ENCODE measurements at regions not wholly inside any gene's neighbourhood (a gene's known extent, or its start where the extent isn't known, plus 50 kb on each side); places are given as distances from the start of the nearest gene placed in this dataset.

DNA sequence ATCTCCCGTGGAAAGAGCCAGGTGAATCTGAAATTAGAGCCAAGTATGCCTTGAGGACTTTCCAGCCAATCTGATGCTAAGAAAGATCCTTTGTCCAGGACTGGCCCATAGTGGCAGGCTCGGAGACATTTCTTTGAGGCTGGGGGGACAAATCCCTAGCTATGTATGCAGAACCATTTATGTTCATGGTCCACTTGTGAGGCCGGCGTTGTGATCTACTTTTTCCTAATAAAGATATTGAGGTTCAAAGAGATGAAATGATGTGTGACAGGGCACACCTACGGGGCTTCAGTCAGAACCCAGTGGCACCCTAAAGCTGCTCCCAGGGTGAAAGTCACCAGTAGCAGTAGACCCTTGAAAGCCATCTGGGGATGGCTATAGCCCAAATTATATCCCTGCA is 120.3 kb upstream of the MAFB start:
- Histone ChIP-seq H3K56ac (ENCODE audit: low read length) (no peak overlapping the region), H4K8ac (ENCODE audit: low read depth, low read length) (no peak overlapping the region), H3K23ac (ENCODE audit: low read length) (no peak overlapping the region), H2BK15ac (replicated peaks; ENCODE audit: low read depth) (no peak overlapping the region), H3K4me1 (ENCODE audit: control insufficient read depth, low read depth, low read length) (no peaks in the 10 kb centered on the region), H3K9ac (ENCODE audit: low read length) (no peak overlapping the region), H2BK5ac (ENCODE audit: low read length) (no peak overlapping the region), H2AK5ac (ENCODE audit: low read length) (no peak overlapping the region), H4K5ac (ENCODE audit: low read length) (no peak overlapping the region), H2BK120ac (ENCODE audit: low read depth, low read length) (no peak overlapping the region), H3K4me2 (ENCODE audit: low read length) (no peak overlapping the region), H3K4me3 (ENCODE audit: low read length) (no peak overlapping the region), H3K79me1 (ENCODE audit: low read length) (no peaks in the 10 kb centered on the region), H3K36me3 (ENCODE audit: control insufficient read depth, insufficient read depth, low read length) (no peaks in the 10 kb centered on the region), H3K18ac (ENCODE audit: low read length) (no peak overlapping the region), H3K27ac (ENCODE audit: low read depth, low read length) (no peak overlapping the region), H3K27me3 (ENCODE audit: insufficient read depth, low read length, poor library complexity) (no peaks in the 10 kb centered on the region), H3K4ac (ENCODE audit: low read depth, low read length) (no peak overlapping the region), H3K79me2 (ENCODE audit: control insufficient read depth, insufficient read depth, low read length) (no peaks in the 10 kb centered on the region)
- no CpG with 5 or more reads among the region's 5 CpGs for WGBS (ENCODE audit: extremely low coverage, insufficient coverage, low lambda C conversion rate)
- DNase-seq = no peak

DNA sequence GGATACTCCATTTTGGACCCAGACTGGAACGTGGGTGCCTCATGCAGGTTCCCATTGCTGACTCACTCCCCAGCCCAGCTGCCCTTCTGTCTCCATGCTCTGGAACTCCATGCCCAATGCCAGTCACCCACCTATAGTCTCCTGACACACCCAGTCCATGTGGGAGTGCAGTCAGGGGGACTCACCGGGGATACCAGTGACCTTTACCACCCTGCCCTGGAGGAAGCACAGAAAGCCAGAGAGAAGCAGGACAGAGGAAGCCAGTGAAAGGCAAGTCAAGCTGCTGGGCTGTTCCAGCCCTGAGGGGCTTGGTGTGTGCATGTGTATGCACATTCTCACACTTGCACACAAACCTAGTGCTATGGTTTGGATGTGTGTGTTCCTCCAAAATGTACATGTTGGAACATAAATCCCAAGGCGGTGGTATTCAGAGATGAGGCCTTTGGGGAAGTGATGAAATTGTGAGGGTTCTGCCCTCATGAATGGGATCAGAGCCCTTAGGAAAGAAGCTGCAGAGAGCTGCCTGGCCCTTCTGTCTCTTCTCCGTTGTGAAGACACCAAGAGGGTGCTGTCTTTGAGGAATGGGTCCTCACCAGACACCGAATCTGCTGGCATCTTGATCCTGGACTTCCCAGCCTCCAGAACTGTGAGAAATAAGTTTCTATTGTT is 121.4 kb upstream of the MAFB start:
- no peak overlapping the region for H3K27ac ChIP-seq (ENCODE audit: low read depth, low read length)
- H2BK15ac ChIP-seq (replicated peaks; ENCODE audit: low read depth) = no peak overlapping the region

DNA sequence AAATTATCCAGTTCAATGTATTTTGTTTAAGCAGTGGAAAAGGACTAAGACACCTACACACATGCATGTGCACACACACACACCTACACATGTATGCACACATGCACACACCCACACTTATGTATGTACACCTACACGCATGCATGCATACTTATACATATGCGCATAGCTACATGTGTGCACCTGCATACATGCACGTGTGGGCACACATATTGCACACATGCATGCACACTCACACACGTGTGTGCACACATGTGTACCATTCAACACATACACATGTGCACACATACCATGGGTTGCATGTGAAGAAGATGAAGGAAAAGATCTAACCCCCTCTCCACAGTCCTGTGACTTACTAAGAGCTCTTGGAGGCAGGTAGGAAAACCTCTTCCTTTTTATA is 122.0 kb upstream of the MAFB start:
- H3K36me3 ChIP-seq (ENCODE audit: control insufficient read depth, insufficient read depth, low read length) = no peaks in the 10 kb centered on the region
- no CpG with 5 or more reads among the region's 4 CpGs for WGBS (ENCODE audit: extremely low coverage, insufficient coverage, low lambda C conversion rate)
- H2BK120ac ChIP-seq (ENCODE audit: low read depth, low read length) = no peak overlapping the region
- no peak overlapping the region for H2BK5ac ChIP-seq (ENCODE audit: low read length)
- no peak overlapping the region for H3K27ac ChIP-seq (ENCODE audit: low read depth, low read length)
- H3K4ac ChIP-seq (ENCODE audit: low read depth, low read length) = no peak overlapping the region
- no peak overlapping the region for H3K56ac ChIP-seq (ENCODE audit: low read length)
- H3K79me2 ChIP-seq (ENCODE audit: control insufficient read depth, insufficient read depth, low read length) = no peaks in the 10 kb centered on the region
- no peaks in the 10 kb centered on the region for H3K4me1 ChIP-seq (ENCODE audit: control insufficient read depth, low read depth, low read length)
- H3K18ac ChIP-seq (ENCODE audit: low read length) = no peak overlapping the region
- DNase-seq = no peak
- H3K4me2 ChIP-seq (ENCODE audit: low read length) = no peak overlapping the region
- no peak overlapping the region for H2BK15ac ChIP-seq (replicated peaks; ENCODE audit: low read depth)
- H3K27me3 ChIP-seq (ENCODE audit: insufficient read depth, low read length, poor library complexity) = no peaks in the 10 kb centered on the region
- H4K8ac ChIP-seq (ENCODE audit: low read depth, low read length) = no peak overlapping the region
- no peak overlapping the region for H2AK5ac ChIP-seq (ENCODE audit: low read length)
- no peak overlapping the region for H3K23ac ChIP-seq (ENCODE audit: low read length)
- H3K79me1 ChIP-seq (ENCODE audit: low read length) = no peaks in the 10 kb centered on the region
- H3K4me3 ChIP-seq (ENCODE audit: low read length) = no peak overlapping the region
- no peak overlapping the region for H3K9ac ChIP-seq (ENCODE audit: low read length)
- H4K5ac ChIP-seq (ENCODE audit: low read length) = no peak overlapping the region

More for the DNA sequence above, 121.4 kb upstream of the MAFB start:
- Histone ChIP-seq H3K9ac (ENCODE audit: low read length) (no peak overlapping the region), H3K4me1 (ENCODE audit: control insufficient read depth, low read depth, low read length) (no peaks in the 10 kb centered on the region), H4K5ac (ENCODE audit: low read length) (no peak overlapping the region), H3K18ac (ENCODE audit: low read length) (no peak overlapping the region), H3K79me2 (ENCODE audit: control insufficient read depth, insufficient read depth, low read length) (no peaks in the 10 kb centered on the region), H3K56ac (ENCODE audit: low read length) (no peak overlapping the region), H3K4me2 (ENCODE audit: low read length) (no peak overlapping the region), H3K36me3 (ENCODE audit: control insufficient read depth, insufficient read depth, low read length) (no peaks in the 10 kb centered on the region), H2BK5ac (ENCODE audit: low read length) (no peak overlapping the region), H3K23ac (ENCODE audit: low read length) (no peak overlapping the region), H3K27me3 (ENCODE audit: insufficient read depth, low read length, poor library complexity) (no peaks in the 10 kb centered on the region), H2AK5ac (ENCODE audit: low read length) (no peak overlapping the region), H2BK120ac (ENCODE audit: low read depth, low read length) (no peak overlapping the region), H3K79me1 (ENCODE audit: low read length) (no peaks in the 10 kb centered on the region), H4K8ac (ENCODE audit: low read depth, low read length) (no peak overlapping the region), H3K4ac (ENCODE audit: low read depth, low read length) (no peak overlapping the region), H3K4me3 (ENCODE audit: low read length) (no peak overlapping the region)
- DNase-seq = no peak
- WGBS (ENCODE audit: extremely low coverage, insufficient coverage, low lambda C conversion rate) = no CpG with 5 or more reads among the region's 5 CpGs

DNA sequence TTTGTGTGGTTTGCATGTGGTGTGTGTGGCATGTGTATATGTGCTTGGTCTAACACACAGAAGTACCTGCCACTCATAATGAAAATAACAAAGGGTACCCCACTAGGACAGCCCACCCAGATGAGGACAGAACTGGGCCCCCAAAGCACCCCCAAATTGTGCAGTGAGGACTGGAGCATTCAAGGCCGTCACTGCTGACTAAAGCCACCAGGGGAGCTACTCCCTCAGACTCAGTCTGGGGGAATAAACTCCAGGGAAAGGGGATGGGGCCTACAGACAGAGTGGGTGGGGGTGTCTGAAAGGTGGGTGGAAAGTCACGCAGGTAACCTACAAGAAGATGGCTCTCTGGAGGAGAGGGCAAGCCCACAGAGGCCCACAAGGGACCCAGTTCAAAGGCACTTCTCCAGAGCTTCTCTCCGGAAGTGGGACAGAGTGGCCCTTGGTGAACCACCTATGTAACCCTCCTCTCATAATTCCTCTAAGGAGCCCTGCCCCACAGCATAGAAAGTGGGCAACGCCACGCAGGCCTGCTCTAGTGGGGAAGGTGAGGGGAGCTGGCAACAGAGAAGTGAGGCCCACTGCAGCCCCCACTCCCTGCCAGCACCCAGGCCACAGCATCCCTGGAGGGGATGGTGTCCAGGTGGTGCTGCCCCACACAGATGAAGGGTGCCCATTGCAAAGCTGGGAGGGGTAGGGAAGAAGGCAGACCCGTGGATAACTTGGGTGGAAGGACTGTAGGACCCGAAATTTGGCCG is 122.8 kb upstream of the MAFB start:
- H3K4ac ChIP-seq (ENCODE audit: low read depth, low read length) = no peak overlapping the region
- no peak overlapping the region for H3K23ac ChIP-seq (ENCODE audit: low read length)
- H4K5ac ChIP-seq (ENCODE audit: low read length) = no peak overlapping the region
- no peak for DNase-seq
- WGBS (ENCODE audit: extremely low coverage, insufficient coverage, low lambda C conversion rate) = no CpG with 5 or more reads among the region's 8 CpGs
- no peak overlapping the region for H3K4me2 ChIP-seq (ENCODE audit: low read length)
- H2BK5ac ChIP-seq (ENCODE audit: low read length) = no peak overlapping the region
- H3K27me3 ChIP-seq (ENCODE audit: insufficient read depth, low read length, poor library complexity) = no peaks in the 10 kb centered on the region
- no peak overlapping the region for H2AK5ac ChIP-seq (ENCODE audit: low read length)
- H3K18ac ChIP-seq (ENCODE audit: low read length) = no peak overlapping the region
- H3K79me1 ChIP-seq (ENCODE audit: low read length) = no peaks in the 10 kb centered on the region
- H4K8ac ChIP-seq (ENCODE audit: low read depth, low read length) = no peak overlapping the region
- no peak overlapping the region for H3K27ac ChIP-seq (ENCODE audit: low read depth, low read length)
- no peaks in the 10 kb centered on the region for H3K36me3 ChIP-seq (ENCODE audit: control insufficient read depth, insufficient read depth, low read length)
- H3K4me1 ChIP-seq (ENCODE audit: control insufficient read depth, low read depth, low read length) = no peaks in the 10 kb centered on the region
- H3K56ac ChIP-seq (ENCODE audit: low read length) = no peak overlapping the region
- no peak overlapping the region for H3K4me3 ChIP-seq (ENCODE audit: low read length)
- H2BK15ac ChIP-seq (replicated peaks; ENCODE audit: low read depth) = no peak overlapping the region
- H2BK120ac ChIP-seq (ENCODE audit: low read depth, low read length) = no peak overlapping the region
- no peaks in the 10 kb centered on the region for H3K79me2 ChIP-seq (ENCODE audit: control insufficient read depth, insufficient read depth, low read length)
- H3K9ac ChIP-seq (ENCODE audit: low read length) = no peak overlapping the region

DNA sequence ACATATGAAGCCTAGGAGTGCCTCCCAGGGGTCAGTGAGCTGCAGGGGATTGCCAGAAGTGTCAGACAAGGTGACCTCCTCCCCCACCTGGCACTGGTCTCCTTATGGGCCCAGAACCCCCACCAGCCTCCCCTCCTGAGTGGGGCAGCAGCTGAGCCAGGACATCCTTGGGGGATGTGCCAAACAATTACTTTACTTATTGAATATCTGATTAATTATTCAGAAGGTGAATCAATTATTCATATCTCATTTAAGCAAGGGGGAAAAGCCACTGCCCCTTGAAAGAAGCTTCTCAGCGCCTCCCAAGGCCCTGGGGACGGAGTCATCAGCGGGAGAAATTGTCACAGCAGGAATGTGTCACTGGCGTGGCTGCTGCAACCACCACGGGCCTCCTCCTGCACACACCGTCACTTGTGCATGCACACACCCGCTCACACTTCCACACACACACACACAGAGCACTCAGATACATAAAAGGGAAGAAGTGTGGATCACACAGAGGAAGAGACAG is 123.4 kb upstream of the MAFB start:
- Histone ChIP-seq H2BK120ac (ENCODE audit: low read depth, low read length) (no peak overlapping the region), H3K4me2 (ENCODE audit: low read length) (no peak overlapping the region), H3K4me1 (ENCODE audit: control insufficient read depth, low read depth, low read length) (no peaks in the 10 kb centered on the region), H3K79me1 (ENCODE audit: low read length) (no peaks in the 10 kb centered on the region), H2BK15ac (replicated peaks; ENCODE audit: low read depth) (no peak overlapping the region), H3K4ac (ENCODE audit: low read depth, low read length) (no peak overlapping the region), H3K27ac (ENCODE audit: low read depth, low read length) (no peak overlapping the region), H4K5ac (ENCODE audit: low read length) (no peak overlapping the region), H3K36me3 (ENCODE audit: control insufficient read depth, insufficient read depth, low read length) (no peaks in the 10 kb centered on the region), H4K8ac (ENCODE audit: low read depth, low read length) (no peak overlapping the region), H2BK5ac (ENCODE audit: low read length) (no peak overlapping the region), H3K4me3 (ENCODE audit: low read length) (no peak overlapping the region), H3K56ac (ENCODE audit: low read length) (no peak overlapping the region), H3K27me3 (ENCODE audit: insufficient read depth, low read length, poor library complexity) (no peaks in the 10 kb centered on the region), H3K79me2 (ENCODE audit: control insufficient read depth, insufficient read depth, low read length) (no peaks in the 10 kb centered on the region), H2AK5ac (ENCODE audit: low read length) (no peak overlapping the region), H3K18ac (ENCODE audit: low read length) (no peak overlapping the region), H3K23ac (ENCODE audit: low read length) (no peak overlapping the region), H3K9ac (ENCODE audit: low read length) (no peak overlapping the region)
- no CpG with 5 or more reads among the region's 7 CpGs for WGBS (ENCODE audit: extremely low coverage, insufficient coverage, low lambda C conversion rate)
- DNase-seq = no peak

Data from mesendoderm (in vitro differentiated cells).